ENCODE measurements at regions not wholly inside any gene's neighbourhood (a gene's known extent, or its start where the extent isn't known, plus 50 kb on each side); places are given as distances from the start of the nearest gene placed in this dataset.

GRCh38 chr6:92568541-92568940, 850.8 kb downstream of the EPHA7 start:
- TF ChIP-seq CTCF (optimal IDR thresholded peaks at IDR 0.05 in 1 of 3, IDR thresholded peaks at IDR 0.05 in 1 of 3, conservative IDR thresholded peaks at IDR 0.05 in 1 of 3; ENCODE audit: extremely low read depth in 1 of 3, insufficient read depth in 2 of 3, low read length in 3 of 3) (no peak), EZH2 (IDR thresholded peaks at IDR 0.05; ENCODE audit: low read length) (no peak)

All from keratinocyte (primary cell).